ENCODE measurements at regions not wholly inside any gene's neighbourhood (a gene's known extent, or its start where the extent isn't known, plus 50 kb on each side); places are given as distances from the start of the nearest gene placed in this dataset.

GRCh38 chr1:59176471-59176870 is 120.4 kb upstream of the FGGY start:
- Mint-ChIP-seq H3K9me3 (no peaks in the 10 kb centered on the region), H3K27ac (no peak overlapping the region), H3K36me3 (ENCODE audit: low read depth) (peaks cover 15% of the 10 kb centered on the region), H3K4me3 (no peak overlapping the region), H3K27me3 (ENCODE audit: insufficient read depth) (no peaks in the 10 kb centered on the region), H3K4me1 (ENCODE audit: low read depth) (peaks cover 42% of the 10 kb centered on the region)
- DNase-seq: no peak
- TF ChIP-seq CTCF (IDR thresholded peaks at IDR 0.05): no peak

- peaks cover 29% of the 10 kb centered on the region for H3K4me1 Mint-ChIP-seq (ENCODE audit: low read depth)
- no peak for DNase-seq
- peaks cover 15% of the 10 kb centered on the region for H3K36me3 Mint-ChIP-seq (ENCODE audit: low read depth)
- H3K27ac Mint-ChIP-seq: no peak overlapping the region
- no peaks in the 10 kb centered on the region for H3K9me3 Mint-ChIP-seq
- H3K4me3 Mint-ChIP-seq: no peak overlapping the region
- no peaks in the 10 kb centered on the region for H3K27me3 Mint-ChIP-seq (ENCODE audit: insufficient read depth)
- TF ChIP-seq CTCF (IDR thresholded peaks at IDR 0.05): no peak
These were observed 119.1 kb upstream of the FGGY start for GRCh38 chr1:59177756-59178155.

GRCh38 chr1:59178339-59179187 is 118.3 kb upstream of the FGGY start:
- Mint-ChIP-seq H3K9me3 (no peaks in the 10 kb centered on the region), H3K4me3 (no peak overlapping the region), H3K4me1 (ENCODE audit: low read depth) (peaks cover 23% of the 10 kb centered on the region), H3K27ac (no peak overlapping the region), H3K27me3 (ENCODE audit: insufficient read depth) (no peaks in the 10 kb centered on the region), H3K36me3 (ENCODE audit: low read depth) (peaks cover 15% of the 10 kb centered on the region)
- no peak for TF ChIP-seq CTCF (IDR thresholded peaks at IDR 0.05)
- DNase-seq: no peak

GRCh38 chr1:59179673-59180072 is 117.2 kb upstream of the FGGY start:
- Mint-ChIP-seq H3K36me3 (ENCODE audit: low read depth) (peaks cover 15% of the 10 kb centered on the region), H3K4me3 (no peak overlapping the region), H3K4me1 (ENCODE audit: low read depth) (peaks cover 12% of the 10 kb centered on the region), H3K27ac (no peak overlapping the region), H3K9me3 (no peaks in the 10 kb centered on the region), H3K27me3 (ENCODE audit: insufficient read depth) (no peaks in the 10 kb centered on the region)
- DNase-seq: no peak
- no peak for TF ChIP-seq CTCF (IDR thresholded peaks at IDR 0.05)

- DNase-seq: no peak
- peaks cover 15% of the 10 kb centered on the region for H3K36me3 Mint-ChIP-seq (ENCODE audit: low read depth)
These were observed 116.2 kb upstream of the FGGY start for GRCh38 chr1:59180735-59181134.

More at GRCh38 chr1:59180735-59181134, 116.2 kb upstream of the FGGY start:
- Mint-ChIP-seq H3K27ac (no peak overlapping the region), H3K9me3 (no peaks in the 10 kb centered on the region), H3K27me3 (ENCODE audit: insufficient read depth) (no peaks in the 10 kb centered on the region), H3K4me1 (ENCODE audit: low read depth) (peaks cover 8% of the 10 kb centered on the region), H3K4me3 (no peak overlapping the region)
- TF ChIP-seq CTCF (IDR thresholded peaks at IDR 0.05): no peak

All from HFFc6 (cell line).